ENCODE measurements at regions not wholly inside any gene's neighbourhood (a gene's known extent, or its start where the extent isn't known, plus 50 kb on each side); places are given as distances from the start of the nearest gene placed in this dataset. TPM values are rescaled to one million over a fixed set of nuclear protein-coding genes. Genes with fewer than 3 reads are reported as not detected.

DNA sequence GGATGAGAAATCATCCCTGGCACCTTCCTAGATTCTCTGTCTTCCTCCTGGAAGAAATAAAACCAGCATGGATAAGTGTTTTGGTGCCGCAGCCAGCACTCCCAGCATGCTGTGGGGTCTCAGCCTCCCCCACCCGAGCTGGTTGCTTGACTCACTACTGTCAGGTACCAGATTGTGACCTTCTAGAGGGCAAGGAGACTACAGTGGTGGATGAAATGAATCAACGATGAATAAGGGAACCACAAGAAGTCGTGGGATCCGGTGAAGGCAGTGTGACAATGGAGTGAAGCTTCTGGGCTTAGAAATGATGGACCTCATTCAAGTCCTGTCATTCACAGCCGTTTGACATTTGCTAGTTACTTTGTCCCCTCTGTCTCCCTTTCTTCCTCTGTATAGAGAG lies 50.2 kb upstream of the SLCO3A1 start:
- H3K27ac ChIP-seq, result no peak overlapping the region
- DNase-seq (ENCODE audit: low spot score in 2 of 2), result no peak
- no peak overlapping the region for H3K4me3 ChIP-seq
- H3K4me1 ChIP-seq, result no peaks in the 10 kb centered on the region
- no peak for TF ChIP-seq EP300 (IDR thresholded peaks at IDR 0.05)
- TF ChIP-seq POLR2A (IDR thresholded peaks at IDR 0.05), result no peak
- TF ChIP-seq, protein P1, sequence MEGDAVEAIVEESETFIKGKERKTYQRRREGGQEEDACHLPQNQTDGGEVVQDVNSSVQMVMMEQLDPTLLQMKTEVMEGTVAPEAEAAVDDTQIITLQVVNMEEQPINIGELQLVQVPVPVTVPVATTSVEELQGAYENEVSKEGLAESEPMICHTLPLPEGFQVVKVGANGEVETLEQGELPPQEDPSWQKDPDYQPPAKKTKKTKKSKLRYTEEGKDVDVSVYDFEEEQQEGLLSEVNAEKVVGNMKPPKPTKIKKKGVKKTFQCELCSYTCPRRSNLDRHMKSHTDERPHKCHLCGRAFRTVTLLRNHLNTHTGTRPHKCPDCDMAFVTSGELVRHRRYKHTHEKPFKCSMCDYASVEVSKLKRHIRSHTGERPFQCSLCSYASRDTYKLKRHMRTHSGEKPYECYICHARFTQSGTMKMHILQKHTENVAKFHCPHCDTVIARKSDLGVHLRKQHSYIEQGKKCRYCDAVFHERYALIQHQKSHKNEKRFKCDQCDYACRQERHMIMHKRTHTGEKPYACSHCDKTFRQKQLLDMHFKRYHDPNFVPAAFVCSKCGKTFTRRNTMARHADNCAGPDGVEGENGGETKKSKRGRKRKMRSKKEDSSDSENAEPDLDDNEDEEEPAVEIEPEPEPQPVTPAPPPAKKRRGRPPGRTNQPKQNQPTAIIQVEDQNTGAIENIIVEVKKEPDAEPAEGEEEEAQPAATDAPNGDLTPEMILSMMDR (IDR thresholded peaks at IDR 0.05), result no peak
- no peaks in the 10 kb centered on the region for H3K36me3 ChIP-seq
- 81 to 84% methylated on average over 6 of the region's 6 CpGs for WGBS, 2 donors
- no peaks in the 10 kb centered on the region for H3K9me3 ChIP-seq
- H3K27me3 ChIP-seq, result no peaks in the 10 kb centered on the region

Small RNAs in the stretch of these regions (small RNA-seq; reads per million reads assigned to genes)
- gene AC107958.1, result not detected
